Inflammatory macrophage treated with lipopolysaccharide for 4 hours (primary cell): ENCODE measurements at regions not wholly inside any gene's neighbourhood (a gene's known extent, or its start where the extent isn't known, plus 50 kb on each side); places are given as distances from the start of the nearest gene placed in this dataset.

Experiments
- DNase-seq: peaks from one replicate; pipeline ENCODE4 v3.0.0-alpha.2; 2020

DNA sequence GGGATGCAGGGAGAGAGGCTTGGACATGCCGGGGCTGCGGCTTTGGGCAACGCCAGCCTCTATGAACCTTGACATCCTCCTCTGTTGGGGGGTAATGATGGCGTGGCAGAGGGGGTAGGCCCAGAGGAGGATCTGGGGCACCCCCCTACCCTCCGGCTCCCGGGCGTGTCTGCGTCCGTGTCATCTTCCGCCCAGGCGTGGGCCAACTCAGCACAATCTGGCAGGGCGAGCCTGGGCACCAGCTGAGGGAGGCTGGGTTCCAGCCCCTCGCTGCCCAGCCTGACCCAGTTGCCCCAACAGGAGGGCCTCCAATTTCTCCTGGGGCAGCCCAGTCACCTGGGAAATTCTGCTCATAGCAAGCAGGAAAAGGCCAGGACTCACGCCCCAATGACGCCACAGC, 62.9 kb upstream of the IL17B start:
- no peak for DNase-seq

DNA sequence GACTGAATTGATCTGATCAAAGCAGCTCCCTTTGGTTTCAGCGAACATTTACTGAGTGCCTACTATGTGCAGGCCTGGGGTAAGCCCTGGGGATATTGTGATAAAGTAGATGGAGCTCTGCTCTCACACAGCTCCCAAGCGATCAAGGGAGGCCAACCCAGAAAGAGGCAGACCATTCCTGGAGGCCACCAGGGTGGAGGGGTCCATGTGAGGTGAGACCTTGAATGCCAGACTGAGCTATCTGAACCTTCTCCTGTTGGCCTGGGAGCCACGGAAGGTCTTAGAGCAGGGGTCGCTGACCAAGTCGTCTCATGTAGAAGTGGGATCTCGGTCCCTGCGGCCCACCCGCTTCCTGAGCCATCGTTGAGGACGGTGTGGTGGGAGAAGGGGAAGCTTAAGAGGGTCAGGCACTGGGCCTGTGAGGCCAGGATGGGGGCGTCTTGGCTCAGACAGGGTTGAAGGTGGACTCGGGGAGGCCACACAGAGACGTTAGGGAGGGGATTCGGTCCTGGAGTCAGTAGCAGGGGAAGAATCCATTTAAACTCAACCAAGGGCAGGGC, 62.2 kb upstream of the IL17B start:
- no peak for DNase-seq

DNA sequence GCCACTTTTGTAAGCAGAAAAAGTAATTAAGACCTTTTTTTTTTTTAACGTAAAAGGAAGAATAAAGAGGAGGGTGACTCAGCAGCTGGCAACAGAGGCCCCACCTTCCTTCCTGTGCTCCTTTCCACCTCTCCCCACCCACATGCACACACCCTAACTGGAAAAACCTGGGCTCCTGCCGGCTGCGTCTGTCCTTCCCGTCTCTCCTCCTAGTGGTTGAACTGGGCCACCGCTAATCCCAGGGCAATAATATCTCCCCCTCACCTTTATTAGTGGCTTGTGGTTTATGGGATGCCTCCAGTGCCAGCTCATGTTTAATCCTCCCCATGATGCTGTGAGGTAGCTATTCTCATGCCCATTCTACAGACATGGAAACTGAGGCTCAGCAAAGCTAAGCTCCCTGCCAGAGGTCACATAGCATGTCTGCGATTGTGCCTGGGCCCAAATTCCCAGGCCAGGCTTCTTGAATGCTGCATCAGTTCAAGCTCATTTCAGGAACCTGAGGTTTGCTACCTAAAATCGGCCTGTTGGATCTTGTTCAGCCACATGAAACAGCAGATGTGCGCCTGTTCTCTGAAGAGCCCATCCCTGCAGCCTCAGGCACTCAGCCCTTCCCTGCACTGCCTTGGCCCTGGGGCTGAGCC, 60.9 kb upstream of the IL17B start:
- no peak for DNase-seq

DNA sequence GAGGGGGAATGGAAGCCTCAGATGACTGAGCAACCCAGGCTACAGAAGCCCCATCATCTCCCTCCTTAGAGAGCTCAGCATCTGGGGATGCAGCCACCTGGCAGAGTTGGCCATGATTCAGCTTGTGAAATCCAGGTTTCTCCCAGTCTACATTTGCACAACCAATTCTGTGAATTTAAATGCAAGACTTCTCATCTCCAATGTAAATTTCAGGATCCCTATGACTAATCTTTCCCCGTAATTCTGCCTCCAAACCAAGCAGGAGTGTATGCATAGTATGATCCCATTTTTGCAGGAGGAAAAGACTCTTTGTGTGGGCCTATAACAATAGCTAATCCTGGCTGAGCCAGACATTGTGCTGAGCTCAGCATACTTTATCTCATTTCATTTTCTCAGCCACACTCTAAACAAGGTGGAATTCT, 59.6 kb upstream of the IL17B start:
- DNase-seq: no peak

DNA sequence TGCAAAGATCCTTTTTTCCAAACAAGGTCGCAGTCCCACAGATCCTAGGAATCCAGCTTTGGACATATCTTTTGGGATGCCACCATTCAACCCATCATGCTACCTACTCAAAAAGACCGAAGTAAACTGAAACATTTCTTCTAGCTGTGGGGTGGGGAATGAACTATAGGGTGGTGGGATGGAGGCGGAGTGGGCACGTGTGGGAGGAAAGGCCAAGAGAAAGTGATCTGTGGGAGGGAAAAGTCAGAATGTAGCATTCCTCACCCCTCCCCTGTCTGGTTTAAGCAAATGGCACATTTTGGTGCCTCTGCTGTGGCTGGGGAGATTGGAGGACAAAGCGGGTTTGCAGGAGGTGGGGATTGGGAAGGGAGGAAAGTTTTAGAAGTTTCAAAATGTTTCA, 59.2 kb upstream of the IL17B start:
- no peak for DNase-seq

DNA sequence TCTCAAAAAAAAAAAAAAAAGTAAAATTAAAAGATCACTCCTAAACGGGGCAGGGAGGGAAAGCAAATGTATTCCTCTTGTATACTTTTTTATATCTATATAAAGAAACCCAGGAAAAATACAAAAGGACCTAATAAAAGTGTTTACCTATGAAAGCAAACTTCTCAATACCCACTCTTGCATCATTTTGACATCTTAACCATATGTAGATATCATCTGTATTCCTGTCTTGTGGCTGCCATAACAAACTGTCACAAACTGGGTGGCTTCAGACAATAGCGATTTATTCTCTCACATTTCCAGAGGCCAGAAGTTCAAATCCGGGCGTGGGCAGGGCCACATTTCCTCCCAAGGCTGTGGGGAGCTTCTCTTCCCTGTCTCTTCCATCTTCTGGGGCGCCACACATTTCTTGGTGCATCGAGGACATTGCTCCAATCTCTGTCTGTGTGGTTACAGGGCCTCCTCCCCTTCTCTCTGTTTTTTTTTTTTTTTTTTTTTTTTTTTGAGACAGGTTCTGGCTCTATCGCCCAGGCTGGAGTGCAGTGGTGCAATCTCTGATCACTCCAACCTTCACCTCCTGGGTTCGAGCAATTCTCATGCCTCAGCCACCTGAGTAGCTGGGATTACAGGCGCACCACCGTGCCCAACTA, 58.4 kb upstream of the IL17B start:
- DNase-seq: no peak

DNA sequence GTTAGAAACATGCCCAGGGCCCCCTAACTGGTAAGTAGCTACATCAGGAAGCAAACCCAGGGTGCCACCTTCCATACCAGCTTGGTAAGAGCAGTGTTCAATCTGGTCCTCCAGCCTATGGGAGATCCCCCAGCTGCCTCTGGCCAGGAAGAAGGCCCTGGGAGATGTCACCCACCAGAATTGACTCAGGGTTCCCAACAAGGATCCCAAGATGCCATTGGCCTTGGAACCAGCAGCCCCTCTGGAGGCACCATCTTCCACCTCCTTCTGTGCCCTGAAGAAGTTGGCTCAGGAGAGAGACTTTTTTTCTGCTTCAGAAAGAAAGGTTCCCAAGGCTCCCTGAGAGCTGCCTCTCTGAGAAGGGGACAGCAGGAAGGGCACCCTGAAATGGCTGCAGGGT, 56.6 kb upstream of the IL17B start:
- no peak for DNase-seq

DNA sequence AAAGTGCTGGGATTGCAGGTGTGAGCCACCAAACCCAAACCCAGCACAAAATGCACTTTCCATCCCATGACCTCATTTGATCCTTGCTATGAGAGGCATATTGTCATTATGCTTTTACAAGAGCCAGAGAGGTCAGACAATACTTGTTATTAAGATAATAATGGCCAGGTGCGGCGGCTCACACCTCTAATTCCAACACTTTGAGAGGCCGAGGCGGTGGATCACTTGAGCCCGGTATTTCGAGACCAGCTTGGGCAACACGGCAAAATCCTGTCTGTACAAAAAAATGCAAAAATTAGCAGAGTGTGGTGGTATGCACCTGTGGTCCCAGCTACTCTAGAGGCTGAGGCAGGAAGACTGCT, 55.9 kb upstream of the IL17B start:
- no peak for DNase-seq

DNA sequence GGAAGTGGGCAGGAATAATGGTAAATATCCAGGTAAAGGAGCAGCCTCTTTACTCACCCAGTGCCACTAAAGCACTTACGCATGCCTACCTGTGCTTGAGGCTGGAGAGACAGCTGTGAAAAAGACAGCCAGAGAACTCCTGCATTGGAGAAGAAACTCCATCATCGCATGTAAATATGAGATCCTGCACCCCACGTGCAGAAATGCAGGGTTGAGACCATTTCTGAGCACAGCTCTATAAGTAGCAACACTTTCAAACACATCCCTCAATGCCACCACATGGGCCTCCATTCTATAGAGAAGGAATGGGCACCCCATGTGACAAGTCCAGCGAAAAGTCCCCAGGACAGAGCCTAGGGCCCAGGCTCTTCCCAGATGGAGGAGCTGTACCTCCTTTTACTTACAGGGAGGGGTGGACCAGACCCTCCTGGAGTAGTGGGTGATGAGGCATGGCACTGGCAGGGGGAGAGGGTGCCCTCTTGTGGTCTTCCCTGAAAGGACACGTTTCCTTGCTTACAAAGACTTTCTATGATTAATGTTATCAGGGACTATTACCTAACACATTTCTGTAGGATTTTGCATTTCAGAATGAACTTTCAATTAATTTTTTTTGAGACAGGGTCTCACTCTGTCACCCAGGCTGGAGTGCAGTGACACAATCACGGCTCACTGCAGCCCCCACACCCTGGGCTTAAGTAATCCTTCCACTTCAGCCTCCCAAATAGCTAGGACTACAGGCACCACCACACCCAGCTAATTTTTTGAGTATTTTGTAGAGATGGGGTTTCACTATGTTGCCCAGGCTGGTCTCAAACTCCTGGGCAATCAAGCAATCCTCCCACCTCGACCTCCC, 55.3 kb upstream of the IL17B start:
- peak; percentile 37 for DNase-seq

DNA sequence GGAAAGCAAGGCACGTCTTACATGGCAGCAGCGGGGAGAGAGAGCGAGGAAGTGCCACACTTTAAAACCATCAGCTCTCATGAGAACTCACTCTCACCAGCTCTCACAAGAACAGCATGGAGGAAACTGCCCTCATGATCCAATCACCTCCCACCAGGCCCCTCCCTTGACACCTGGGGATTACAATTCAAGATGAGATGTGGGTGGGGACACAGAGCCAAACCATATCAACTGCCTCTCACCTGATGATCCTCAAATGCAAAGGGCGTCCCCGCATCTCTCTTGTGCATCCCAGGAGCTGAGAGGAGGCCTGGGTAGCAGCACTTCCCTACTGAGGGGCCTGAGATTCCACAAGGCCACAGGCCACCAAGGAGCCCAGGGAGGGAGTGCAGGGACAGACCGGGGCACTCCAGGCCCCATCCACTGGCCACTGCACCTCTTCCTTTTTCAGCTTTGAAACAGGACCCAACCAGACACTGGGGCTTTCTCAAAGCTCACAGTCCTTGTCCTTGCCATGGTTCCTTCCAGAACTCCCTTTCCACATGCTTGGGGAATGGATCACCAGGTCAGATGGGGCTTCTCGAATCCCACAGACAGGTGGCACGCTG, 54.5 kb upstream of the IL17B start:
- DNase-seq: no peak

DNA sequence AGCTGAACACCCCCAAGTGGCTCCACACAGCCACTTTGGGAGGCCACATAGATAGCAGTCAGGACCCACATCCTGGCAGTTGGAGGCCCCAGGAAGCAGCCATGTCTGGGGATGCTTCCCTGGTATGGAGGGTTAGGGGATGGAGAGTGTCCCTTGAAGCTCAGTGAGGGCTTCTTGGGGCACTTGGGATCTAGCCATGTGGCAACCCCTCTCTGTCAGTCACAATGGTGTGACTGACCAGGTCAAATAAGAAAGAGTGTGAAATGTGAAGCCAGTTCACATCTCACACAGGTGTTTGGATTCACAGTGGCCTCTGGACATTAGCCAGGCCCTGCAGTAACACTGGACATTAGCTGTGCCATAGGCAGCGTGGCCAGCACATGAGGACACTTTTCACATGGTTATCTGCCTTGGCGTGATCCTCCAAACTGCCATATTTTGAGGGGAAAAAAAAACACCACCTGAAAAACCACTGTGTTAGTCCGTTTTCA, 53.9 kb upstream of the IL17B start:
- DNase-seq: no peak

DNA sequence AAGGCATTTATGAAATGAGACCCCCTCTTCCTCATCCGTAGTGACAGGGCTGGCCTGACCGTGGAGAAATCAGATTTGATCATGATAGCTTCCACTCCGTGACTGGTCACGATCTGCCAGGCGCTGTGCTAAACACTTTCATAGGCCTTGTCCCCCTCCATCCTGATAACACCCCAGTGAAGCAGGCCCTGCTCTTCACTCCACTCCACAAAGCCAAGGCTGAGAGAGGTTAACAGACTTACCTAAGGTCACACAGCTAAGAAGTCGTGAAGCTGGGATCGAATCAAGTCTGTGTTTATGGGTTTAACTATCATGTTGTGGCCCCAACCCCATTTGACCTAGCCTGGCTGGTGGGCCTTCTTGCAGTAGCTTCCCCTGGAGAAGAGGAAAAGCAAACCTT, 53.3 kb upstream of the IL17B start:
- no peak for DNase-seq

DNA sequence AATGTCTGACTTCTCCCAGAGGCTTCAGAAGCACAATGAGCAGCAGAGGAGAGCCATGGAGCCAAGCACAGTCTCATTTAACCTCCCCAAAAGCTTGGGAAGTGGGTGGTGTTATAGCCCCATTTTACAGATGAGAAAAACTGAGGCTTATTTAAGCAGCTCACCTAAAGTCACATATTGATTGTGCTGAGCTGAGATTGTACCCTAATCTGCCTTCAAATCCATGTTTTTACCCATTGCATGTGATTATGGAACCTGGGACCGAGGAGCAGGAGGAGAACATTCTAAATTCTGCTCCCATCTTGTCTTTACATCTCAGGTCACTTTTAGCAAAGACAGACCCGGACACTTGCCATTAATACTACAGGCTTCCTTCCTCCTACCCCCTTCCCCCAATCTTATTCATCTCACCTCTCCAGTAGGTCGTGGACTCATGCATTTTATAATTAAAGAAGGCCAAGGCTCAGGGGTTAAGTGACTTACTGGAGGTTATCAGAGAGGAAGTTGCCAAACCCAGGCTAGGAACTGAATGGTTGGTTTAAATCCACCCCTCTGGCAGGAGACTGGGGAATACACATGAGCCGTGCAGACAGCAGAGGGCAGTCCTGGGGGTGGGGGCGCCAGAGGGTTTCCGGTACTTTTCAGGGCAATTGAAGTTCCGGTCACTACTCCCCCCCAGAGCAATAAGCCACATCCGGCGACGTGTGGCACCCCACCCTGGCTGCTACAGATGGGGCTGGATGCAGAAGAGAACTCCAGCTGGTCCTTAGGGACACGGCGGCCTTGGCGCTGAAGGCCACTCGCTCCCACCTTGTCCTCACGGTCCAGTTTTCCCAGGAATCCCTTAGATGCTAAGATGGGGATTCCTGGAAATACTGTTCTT, 51.0 kb upstream of the IL17B start:
- DNase-seq: peak; percentile 34
